Renal pelvis (tissue), 1 donor: ENCODE measurements at regions not wholly inside any gene's neighbourhood (a gene's known extent, or its start where the extent isn't known, plus 50 kb on each side); places are given as distances from the start of the nearest gene placed in this dataset.
A peak's percentile ranks its signal among the peaks of the same experiment; 100 is the strongest.

Source experiments
- DNase-seq: peaks from one replicate; pipeline ENCODE4 v3.0.0-alpha.2; 2013

DNA sequence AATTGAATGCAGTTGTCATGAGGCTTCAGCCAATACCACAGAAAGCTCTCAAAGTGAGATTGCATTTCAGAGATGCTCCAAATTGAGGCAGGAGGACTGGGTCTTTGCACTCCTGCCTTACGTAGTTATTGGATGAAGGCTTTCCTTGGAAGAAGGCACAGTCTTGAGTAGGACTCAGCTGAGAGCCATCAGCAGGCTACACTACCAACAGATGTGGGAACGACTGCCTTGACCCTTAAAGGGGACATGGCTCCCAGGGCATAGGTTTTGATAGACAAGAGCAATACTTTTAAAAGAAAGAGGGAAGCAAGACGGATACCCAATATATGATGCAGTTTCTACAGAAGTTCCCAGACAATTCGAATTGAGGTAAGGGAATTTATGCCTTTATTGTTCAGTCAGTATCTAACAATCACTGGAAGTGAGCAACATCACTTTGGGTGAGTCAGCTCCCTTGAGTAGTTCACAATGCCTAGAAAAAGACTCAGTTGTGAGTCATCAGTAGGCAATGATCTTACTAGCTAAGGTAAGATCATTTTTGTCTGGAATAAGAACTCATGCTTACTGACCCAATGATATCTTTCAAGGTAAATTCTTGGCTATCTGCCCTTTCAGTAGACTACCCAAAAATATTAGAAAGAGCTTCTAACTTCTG lies 390.8 kb downstream of the GJA1 start:
- no peak for DNase-seq

DNA sequence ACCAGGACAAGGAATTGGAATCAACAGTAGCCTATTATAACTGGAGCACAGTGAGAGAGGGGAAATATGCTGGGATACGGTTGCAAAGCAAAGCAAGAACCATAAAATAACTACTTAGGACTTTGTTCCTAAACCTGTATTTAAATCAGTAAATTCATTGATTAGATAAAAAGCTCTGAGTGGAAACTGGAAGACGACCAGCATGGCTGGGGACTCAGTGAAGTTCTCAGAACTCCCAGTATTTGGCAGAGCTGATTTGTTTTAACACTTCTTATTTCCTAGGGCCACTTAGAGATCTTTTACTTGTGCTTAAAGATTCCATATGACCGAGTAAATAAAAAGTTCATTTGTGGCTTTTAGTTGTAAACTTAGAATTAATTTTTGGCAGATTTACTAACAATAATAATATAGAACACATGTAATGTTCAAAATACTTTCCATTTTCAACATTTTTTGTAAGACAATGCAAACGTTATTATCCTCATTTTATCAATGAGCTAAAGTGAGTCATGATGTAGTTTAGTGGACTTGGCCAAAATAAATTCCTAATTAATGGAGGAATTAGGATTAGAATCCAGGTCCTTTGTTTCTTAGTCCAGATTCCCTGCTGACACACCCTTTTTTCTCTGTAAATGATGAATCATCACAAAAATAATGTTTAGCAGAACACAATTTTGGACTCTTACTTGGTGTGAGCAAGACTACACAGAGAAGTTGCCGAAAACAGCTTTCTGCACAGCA lies 392.9 kb downstream of the GJA1 start:
- no peak for DNase-seq

DNA sequence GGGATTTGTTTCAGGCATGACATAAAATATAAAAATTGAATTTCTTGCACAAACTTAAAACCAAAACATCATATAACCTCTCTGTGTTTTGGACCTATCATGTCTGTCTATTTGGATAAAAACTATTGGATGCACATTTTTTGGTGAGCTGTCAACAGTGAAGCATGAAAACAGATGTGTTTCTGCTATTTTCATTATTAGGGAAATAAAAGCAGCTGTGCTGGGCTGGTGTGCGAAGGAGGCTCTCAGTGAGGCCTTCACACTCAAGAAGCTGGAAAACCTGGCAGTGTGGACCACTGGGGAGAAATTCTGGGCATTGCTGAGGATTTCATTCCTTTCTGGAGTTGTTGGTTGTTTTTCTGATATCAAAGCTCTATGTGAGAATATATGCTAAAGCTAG lies 395.3 kb downstream of the GJA1 start:
- peak; percentile 16 for DNase-seq

DNA sequence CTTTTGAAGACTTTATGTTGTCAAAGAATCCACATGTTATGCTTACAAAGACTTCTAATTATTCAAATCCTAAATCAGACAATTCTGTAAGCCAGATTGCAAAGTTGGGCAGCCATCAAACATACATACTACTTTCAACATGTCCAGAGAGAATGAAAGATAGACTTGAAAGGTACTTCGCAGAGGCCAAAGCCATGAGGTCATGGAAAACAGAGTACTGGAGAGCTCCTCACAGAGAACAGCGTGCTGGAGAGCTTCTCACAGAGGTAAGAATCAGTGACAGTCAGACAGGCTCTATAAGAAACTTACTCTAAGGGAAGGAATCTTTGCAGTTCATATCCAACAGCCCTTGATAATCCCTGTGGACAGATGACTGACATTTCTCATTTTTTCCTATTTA lies 400.2 kb downstream of the GJA1 start:
- DNase-seq = no peak

DNA sequence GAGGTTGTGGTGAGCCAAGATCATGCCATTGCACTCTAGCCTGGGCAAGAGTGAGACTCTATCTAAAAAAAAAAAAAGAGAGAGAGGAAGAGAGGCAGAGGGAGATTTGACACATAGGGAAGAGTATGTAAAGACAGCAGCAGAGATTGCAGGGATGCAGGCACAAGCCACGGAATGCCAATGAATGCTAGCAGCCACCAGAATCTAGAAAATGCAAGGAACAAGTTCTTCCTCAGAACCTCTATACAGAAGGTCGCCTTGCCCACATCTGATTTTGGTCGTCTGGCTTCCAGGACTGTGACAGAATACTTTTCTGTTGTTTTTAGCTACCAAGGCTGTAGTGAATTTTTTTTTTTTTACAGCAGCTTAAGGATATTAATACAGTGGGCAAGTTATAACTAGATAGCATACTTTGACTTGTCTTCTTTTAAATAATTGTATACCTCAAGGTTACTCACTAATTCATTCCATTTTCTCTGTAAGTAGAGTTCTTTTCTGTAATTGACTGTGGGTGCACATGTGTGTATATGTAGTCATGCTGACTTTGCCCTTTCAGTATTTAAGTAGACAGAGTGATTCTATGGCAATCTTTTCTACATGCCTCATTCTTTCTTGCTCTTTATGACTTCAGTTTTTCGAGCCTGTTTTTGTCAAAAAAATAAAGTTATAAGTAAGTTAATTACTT lies 402.2 kb downstream of the GJA1 start:
- DNase-seq = no peak

DNA sequence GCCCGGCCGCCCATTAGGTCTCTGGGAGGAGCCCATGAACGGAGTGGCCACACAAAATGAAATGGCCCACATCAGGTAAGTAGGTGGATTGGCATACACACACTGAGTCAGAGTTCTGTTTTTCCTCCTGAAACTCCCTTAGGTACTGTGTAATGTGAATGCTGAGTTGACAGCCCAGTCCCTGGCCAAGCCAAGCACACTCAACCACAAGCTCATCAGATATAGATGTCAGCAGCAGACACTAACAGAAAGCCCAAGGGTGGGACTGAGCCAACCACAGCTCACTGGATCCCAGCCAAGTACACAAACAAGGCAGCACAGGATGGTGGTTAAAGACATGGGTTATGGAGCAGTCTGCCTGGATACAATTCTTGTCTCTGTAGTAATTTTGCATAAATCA lies 403.4 kb downstream of the GJA1 start:
- no peak for DNase-seq

DNA sequence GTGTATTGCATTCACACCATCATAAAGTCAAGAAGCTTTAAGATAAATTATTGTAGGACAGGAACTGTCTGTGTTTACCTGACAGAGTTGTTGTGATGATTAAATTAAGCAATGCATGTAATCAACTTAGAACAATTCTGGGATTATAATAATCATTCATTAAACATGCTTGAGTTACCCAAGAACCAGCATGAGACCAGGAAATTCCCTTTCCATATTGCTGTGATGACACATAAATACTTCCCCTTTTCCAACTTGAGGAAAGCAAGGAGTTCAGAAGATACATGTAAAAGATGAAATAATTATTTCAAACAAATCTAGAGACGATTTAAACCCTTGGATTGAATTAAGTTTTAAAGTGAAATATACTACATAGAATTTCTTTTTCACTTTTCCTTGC lies 404.4 kb downstream of the GJA1 start:
- no peak for DNase-seq

DNA sequence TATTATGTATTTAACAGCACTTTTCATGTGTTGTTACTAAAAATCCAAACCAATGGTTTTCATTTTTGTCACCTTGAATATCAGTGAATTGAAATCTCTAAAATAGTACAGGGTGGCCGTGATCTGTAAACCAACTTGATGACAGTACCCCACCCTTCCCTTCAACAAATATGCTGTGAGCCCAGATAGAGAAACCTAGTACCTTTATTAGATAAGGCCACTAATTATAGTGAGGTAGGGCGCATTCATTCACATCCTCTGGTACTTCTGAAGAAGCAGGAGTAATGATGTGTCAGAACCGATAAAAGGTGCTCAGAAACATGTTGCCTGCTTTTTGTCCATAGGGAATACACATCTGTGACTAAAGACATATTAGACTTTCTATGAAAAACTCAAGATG lies 409.5 kb downstream of the GJA1 start:
- no peak for DNase-seq

DNA sequence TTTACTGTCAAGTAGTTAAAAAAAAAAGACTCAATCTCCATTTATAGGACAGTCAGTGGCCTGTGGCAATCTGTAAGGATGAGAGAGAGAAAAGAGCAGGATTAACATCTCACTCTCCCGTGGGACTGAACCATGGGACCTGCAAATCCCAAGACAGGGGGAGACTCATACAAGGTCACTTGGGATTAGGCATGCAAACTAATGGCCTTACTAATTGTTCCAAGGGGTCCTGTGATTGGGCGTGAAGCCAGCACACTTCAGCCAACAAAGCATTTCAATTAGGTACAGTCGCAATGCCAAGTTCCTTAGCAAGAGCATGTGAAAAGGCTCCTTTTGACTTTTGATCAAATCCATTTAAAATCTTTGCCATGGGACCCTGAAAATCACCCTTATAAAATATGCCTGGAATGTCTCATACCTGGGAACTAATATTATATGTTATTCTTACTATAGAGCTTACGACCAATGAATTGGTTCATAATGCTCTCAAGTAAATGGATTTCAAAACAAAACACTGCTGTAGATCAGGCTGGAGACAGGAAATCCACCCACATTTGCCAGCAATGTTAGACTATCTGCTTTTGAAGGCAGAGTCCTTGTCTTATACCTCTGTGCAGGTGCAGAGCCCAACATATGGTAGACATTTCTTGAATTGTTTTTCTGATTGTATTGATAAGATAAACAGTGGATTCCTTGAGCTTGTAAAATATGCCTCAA lies 412.5 kb downstream of the GJA1 start:
- DNase-seq = no peak

DNA sequence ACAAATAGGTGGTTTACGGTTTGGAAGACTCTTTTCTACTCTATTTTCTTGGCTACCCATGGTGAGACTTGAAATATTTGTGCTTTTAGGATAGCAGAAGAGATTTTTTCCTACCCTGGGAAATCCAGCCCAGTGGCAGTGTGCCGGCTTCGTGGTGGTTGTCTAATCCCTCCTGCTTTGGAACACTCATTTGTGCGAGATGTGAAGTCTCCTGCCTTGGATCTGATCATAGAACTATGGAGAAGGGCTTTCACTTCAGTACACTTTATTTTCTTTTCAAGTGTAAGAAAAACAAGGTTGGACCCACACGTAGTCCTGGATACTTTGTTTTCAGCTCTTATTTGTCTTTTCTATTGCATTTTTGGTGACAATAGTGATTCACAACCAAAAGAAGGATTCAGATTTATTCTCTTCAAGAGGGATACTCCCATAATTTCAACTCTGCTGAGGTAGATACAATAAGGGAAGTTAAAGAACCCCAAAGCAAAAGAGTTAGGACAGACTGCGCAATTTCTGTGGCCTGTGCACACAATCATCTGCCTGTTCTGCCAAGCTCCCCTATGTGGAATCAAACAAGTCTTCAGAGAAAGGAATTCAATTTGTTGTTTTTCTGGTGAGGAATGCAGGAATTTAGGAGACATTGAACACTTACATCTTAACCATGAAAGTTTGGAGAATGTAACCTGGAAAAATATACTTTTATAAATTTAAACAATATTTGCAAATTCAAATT lies 413.2 kb downstream of the GJA1 start:
- DNase-seq = no peak

DNA sequence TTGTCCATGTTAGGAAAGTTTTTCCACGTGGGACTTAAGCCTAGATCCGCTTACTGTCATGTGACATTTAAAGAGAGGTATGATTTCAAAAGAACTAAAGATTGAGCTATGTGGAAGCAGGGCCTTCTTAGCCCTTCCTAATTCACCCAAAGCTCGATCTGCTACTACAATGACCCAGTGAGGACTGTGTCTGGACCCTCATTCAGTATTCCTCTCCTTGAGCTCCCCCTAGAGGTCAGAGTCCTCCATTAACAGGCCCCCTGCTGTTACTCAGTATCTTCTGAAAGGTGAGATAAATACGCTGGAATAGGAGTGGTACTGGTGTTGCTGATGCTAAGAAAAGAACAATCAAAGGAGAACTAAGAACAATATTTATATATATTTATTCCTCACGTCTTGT lies 414.0 kb downstream of the GJA1 start:
- peak; percentile 65 for DNase-seq

DNA sequence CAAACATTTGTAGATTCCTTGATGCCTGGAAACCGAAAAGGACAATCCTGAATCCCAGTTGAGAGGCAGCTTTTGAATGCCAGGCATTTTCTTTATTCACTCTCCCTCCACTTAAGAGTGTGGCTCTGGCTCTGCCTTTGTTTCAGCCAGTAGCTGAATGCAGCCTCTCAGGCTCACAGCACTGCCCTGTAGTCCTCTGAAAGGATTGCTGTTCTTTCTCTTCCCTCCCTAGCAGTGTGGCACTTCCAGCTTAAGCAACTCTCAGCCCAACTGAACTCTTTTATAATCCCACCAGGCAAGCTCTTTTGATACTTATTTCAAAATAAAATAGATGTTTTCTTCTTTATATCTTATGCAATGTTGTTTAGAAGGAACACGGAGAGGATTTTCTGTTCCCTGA lies 415.6 kb downstream of the GJA1 start:
- no peak for DNase-seq

DNA sequence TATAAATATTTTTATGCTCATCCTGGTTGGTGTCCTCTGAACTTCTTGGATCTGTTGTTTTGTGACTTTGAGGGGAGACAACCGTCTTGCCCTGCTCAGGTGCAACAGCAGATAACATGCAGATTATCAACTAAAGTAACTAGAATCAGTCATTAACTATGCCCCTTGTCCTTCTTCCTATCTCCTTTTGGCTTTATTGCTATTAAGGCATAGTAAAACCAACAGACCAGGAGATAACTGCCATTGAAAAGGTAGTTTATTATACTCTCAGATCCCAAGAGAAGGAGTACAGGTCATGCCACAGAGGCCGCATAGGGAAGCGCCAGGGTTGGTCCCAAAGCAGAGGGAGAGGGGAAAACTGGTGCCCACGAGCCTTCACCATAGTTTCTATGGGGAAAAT lies 418.2 kb downstream of the GJA1 start:
- DNase-seq = no peak

DNA sequence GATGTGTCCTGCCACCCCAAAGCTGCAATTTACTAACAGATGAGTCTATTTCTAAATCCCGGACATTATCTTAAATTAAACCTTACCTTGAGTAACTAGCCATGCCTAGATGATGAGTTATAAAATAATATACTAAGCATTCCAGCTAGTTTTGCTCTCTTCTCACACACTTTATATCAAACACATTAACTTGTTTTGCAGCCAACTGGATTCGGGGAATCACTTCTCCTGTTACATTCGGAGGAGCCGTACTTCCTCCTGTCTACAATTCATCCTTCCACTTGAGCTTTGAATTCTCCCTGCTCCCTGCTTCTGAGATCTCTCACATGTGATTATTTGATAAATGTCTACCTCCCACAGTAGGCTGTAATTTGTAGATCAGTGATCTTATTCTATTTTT lies 420.1 kb downstream of the GJA1 start:
- DNase-seq = no peak

DNA sequence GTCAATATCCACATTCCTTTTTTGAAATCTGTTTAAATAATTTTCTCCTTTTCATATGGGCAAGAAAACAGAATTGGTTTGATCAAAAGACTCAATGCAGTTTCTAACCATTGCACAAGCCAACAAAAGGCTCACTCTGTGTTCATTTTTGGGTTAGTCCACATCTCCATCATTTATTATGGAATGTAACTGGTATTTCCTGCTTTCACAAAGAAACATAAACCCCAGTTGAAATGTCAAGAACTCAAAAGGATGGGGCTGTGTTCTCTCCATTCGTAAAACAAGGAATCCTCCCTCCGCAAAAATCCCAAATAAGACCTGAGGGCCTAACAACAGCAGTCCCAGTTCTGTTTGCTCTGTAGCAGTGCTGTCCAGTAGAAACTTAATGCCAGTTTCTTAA lies 420.9 kb downstream of the GJA1 start:
- DNase-seq = no peak

DNA sequence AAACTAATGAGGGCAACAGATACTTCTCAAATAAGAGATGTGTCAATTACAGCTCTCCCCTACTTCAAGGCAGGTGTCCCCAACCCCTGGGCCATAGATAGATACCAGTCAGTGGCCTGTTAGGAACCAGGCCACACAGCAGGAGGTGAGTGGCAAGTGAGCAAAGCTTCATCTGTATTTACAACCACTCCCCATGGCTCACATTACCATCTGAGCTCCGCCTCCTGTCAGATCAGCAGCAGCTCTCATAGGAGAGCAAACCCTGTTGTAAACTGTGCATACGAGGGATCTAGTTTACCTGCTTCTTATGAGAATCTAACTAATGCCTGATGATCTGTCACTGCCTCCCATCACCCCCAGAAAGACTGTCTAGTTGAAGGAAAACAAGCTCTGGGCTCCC lies 422.1 kb downstream of the GJA1 start:
- no peak for DNase-seq

DNA sequence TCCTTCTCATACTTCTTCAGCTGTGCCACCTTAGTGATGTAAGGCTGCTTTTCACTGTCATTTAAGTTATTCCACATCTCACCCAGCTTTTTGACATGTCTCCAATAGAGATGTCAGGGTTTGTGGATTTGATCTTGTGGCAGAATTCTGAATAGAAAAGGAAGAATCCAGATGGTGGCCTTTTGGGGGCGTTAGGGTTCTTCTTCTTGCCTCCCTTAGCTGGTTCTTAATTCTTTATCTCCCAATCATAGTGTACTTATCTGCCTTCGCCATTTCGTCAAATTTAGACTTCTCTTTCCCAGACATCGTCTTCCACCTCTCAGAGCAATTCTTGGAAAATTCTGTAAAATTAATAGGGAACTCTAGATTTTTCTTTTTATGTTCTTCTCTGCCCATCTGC lies 422.9 kb downstream of the GJA1 start:
- no peak for DNase-seq

DNA sequence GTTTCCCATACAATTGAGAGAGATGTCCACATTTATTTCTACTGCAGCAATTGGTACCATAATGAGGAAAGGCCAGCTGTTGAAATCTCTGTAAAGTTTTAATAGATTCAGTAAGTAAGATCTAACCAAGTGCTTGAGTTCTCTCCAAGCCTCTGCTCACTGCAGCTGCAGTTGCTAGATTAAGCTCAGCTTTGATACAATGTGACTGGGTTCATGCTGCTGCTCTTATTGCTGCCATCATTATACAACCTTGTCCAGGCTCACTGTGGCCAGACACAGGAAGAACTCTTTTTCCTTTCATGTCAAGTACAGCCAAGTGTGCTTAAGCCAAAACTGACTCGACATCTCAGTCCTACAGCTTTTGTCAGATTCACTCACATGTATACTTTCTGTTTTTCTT lies 423.5 kb downstream of the GJA1 start:
- no peak for DNase-seq

DNA sequence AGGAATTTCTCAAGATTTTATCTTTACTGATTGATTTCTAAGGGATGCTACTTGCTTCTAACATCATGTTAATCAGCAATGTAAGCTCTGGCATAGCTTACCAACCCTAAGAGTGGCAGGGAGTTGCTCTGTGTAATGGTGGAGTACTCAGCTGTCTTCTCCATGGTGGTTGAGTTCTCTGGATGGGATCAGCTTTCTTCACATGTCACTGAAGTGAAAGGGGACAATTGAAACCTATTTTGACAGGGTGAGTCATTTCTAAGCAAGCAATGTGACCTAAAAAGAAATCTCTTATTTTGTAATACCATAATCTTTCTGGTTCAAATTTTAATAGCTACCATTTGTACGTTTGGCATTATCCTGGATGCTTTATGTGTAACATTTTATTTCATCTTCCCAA lies 430.4 kb downstream of the GJA1 start:
- no peak for DNase-seq

DNA sequence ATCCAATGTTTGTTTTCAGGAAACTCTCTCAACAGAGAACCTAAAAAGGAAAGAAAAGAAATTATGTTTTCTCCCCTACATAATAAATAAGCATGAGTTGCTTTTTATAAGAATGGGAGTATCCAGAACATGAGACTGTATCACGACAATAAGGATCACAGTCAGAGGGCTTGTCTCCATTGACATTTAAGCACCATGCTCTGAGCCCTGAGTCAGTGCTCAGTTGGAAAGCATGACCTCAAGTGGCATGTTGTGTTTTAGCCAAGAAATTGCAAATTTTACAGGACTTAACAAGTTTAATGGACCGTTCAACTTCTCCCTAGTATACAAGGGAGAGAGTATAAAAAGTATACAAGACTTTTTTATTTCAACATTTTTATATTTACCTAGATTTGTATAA lies 431.6 kb downstream of the GJA1 start:
- DNase-seq = no peak

DNA sequence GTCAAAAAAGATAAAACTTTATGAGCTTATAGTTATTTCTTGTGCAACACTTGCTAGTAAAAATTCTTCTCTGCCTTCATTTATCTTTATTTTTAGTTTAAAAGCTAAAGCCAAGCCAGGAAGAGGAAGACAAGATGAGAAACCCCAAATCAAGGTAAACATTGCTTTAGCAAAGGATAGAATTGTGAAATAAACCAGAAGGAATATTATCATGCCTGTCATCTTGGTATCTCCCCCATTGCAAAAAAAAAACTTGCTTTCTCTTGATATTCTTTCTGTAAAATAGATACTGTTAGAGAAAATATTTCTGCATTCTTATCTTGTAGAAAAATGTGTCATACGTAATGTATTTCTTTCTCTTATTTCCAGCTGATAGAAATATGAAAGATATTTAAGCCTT lies 432.8 kb downstream of the GJA1 start:
- no peak for DNase-seq

DNA sequence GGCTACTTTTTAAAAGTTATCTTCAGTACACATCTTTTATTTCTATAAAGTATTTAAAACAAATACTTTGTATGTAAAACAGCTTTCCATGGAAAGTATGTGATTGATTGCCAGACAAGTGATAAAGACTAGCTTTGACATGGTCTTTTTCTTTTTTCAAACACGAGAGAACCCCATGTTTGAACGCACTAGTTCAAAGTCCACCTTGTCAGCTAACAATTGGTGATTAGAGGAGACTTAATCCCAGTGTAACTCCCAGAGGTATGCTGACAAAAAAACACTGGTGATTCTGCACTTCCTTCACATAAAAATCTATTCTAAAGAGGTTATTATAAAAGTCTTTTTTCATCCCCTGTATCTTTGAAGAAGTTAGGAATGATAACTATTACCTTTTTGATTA lies 438.1 kb downstream of the GJA1 start:
- DNase-seq = no peak
